Right atrium auricular region (tissue), 2 donors: ENCODE measurements at regions not wholly inside any gene's neighbourhood (a gene's known extent, or its start where the extent isn't known, plus 50 kb on each side); places are given as distances from the start of the nearest gene placed in this dataset.

ENCODE experiments used
- DNase-seq: peaks from one replicate; pipeline ENCODE4 v3.0.0-alpha.2; 2019; ENCODE audit warnings: low spot score
- H3K27ac ChIP-seq, 2 donors: fragments of 200-600 bp; sonication (generic); 1 replicate in 1 of 2; 2 replicates in 1 of 2; pipeline ENCODE4 v1.5.1; 2016 to 2019
- H3K27me3 ChIP-seq, 2 donors: fragments of 200-600 bp; sonication (generic); one replicate each; pipeline versions ENCODE4 v1.5.1 to v1.6.0; 2017 to 2019
- H3K36me3 ChIP-seq: fragments of 200-600 bp; sonication (generic); one replicate; pipeline ENCODE4 v1.5.1; 2016
- H3K4me1 ChIP-seq, 2 donors: fragments of 200-600 bp; sonication (generic); one replicate each; pipeline versions ENCODE4 v1.5.1 to v1.6.0; 2017 to 2019
- H3K4me3 ChIP-seq, 2 donors: fragments of 200-600 bp; sonication (generic); 1 replicate in 1 of 2; 2 replicates in 1 of 2; pipeline ENCODE4 v1.5.1; 2017 to 2019; ENCODE audit warnings: mild to moderate bottlenecking in 1 of 2, moderate library complexity in 1 of 2
- H3K9me3 ChIP-seq, 2 donors: fragments of 200-600 bp; sonication (generic); one replicate each; pipeline ENCODE4 v1.5.1; 2019
- CTCF ChIP-seq, 2 donors: fragments of 200-600 bp; sonication (generic); IDR thresholded peaks; one replicate each; pipeline ENCODE4 v1.5.1; 2019; ENCODE audit warnings: antibody characterized with exemption in 2 of 2

DNA sequence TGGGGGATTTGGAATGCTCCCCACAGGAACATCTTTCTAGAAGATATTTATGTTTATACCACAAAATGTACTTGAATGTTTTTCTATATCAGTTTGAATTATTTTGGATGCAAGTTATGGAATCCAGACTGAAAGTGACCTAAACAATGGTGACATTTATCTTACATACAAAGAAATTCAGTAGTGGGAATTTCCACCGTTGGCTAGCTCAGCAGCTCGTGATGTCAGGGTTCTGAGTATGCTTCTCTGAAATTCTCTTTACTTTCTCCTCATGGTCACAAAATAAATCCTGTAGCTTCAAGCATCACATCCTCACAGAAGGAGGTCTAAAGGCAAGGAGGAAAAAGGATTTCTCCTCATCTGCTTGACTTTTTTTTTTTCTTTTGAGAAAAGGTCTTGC, 105.3 kb downstream of the AKAIN1 start:
- Histone ChIP-seq H3K36me3 (no peaks in the 10 kb centered on the region), H3K9me3 (peaks cover 0 to 7% of the 10 kb centered on the region in 2 donors), H3K27me3 (no peaks in the 10 kb centered on the region), H3K4me1 (no peaks in the 10 kb centered on the region), H3K27ac (no peak overlapping the region), H3K4me3 (no peak overlapping the region)
- no peak for DNase-seq
- no peak for TF ChIP-seq CTCF (IDR thresholded peaks at IDR 0.05)

GRCh38 chr18:5075297-5075696, 121.8 kb downstream of the AKAIN1 start:
- no peaks in the 10 kb centered on the region for H3K9me3 ChIP-seq
- no peaks in the 10 kb centered on the region for H3K4me1 ChIP-seq
- TF ChIP-seq CTCF (IDR thresholded peaks at IDR 0.05), result no peak

GRCh38 chr18:5073026-5073944, 123.8 kb downstream of the AKAIN1 start:
- no peak for DNase-seq
- TF ChIP-seq CTCF (IDR thresholded peaks at IDR 0.05), result peak in 1 of 2 donors; percentile 64

More at GRCh38 chr18:5075297-5075696, 121.8 kb downstream of the AKAIN1 start:
- Histone ChIP-seq H3K27me3 (no peaks in the 10 kb centered on the region), H3K36me3 (no peaks in the 10 kb centered on the region), H3K4me3 (no peak overlapping the region), H3K27ac (no peak overlapping the region)
- no peak for DNase-seq

DNA sequence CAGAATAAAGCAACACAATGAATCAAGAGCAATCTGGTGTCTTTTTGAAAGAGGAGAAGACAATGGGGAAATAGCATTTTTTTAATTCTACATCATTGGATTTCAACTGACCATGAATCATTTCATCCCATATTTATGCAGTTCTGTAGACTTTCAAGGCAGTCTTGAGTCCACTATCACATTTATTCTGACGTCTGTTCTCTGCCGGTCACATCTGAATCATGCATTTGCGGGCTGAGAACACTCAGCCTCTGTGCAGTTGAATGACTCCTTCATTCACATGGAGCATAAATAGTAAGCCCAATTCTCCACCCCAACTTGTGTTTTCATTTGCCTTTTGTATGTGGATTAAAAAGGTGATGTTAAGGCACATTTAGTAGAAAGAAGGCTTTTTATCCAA, 128.2 kb downstream of the AKAIN1 start:
- H3K4me3 ChIP-seq, result no peak overlapping the region
- H3K36me3 ChIP-seq, result no peaks in the 10 kb centered on the region
- no peaks in the 10 kb centered on the region for H3K4me1 ChIP-seq
- no peak overlapping the region for H3K27ac ChIP-seq
- no peak for TF ChIP-seq CTCF (IDR thresholded peaks at IDR 0.05)
- no peak for DNase-seq
- no peaks in the 10 kb centered on the region for H3K9me3 ChIP-seq
- no peaks in the 10 kb centered on the region for H3K27me3 ChIP-seq

More at GRCh38 chr18:5073026-5073944, 123.8 kb downstream of the AKAIN1 start:
- no peak overlapping the region for H3K4me3 ChIP-seq
- H3K27me3 ChIP-seq, result no peaks in the 10 kb centered on the region
- H3K4me1 ChIP-seq, result no peaks in the 10 kb centered on the region
- H3K36me3 ChIP-seq, result no peaks in the 10 kb centered on the region
- no peak overlapping the region for H3K27ac ChIP-seq
- no peaks in the 10 kb centered on the region for H3K9me3 ChIP-seq

DNA sequence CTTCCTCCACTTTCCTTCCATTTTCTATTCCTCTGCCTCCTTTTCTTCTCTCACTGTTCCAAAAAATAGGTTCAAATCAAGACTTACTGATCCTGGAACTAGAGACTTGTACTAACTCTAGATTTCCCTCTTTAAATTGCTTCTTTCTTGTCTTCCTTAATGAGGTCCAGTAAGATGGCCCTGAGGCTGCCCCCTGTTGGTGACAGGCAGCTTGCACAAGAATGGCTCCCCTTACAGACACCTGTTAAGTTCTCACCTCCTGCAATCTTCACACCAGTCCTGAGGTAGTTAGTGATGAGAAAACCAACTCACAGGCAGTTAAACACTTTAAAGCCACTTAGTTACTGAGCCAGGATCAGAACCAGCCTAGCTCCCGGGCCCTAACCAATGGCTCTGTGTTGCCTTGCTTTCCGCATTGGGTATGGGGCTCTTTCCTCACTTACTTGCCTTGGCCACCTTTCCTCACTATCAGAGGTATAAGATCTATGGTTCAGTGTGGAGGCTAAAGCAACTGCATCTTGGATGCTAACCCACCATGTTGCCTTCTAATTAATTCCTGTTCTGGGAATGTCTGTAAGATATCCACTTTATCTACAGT, 130.6 kb downstream of the AKAIN1 start:
- DNase-seq, result no peak
- no peaks in the 10 kb centered on the region for H3K9me3 ChIP-seq
- TF ChIP-seq CTCF (IDR thresholded peaks at IDR 0.05), result no peak
- H3K27ac ChIP-seq, result no peak overlapping the region
- no peaks in the 10 kb centered on the region for H3K27me3 ChIP-seq
- no peaks in the 10 kb centered on the region for H3K4me1 ChIP-seq
- no peaks in the 10 kb centered on the region for H3K36me3 ChIP-seq
- H3K4me3 ChIP-seq, result no peak overlapping the region
